Endothelial cell of umbilical vein (primary cell): ENCODE measurements at regions not wholly inside any gene's neighbourhood (a gene's known extent, or its start where the extent isn't known, plus 50 kb on each side); places are given as distances from the start of the nearest gene placed in this dataset.

ENCODE experiments used
- BruUV-seq: library from RNA; stranded (reverse); fragments of 400-500 nt; replicated peaks from 2 replicates; lab custom pipeline; 2021; lab: Mats Ljungman, UMichigan
- CTCF ChIA-PET: fragments of 300-600, 350-600 bp; sonication (Branson Sonifier 250); formaldehyde crosslinking; loops from one replicate; lab custom pipeline; 2021; ENCODE audit warnings: antibody characterized with exemption, inconsistent platforms; lab: Charles Lee
- POLR2A ChIA-PET: fragments of 300-600, 350-600 bp; sonication (Branson Sonifier 250); formaldehyde crosslinking; loops from one replicate; lab custom pipeline; 2021; ENCODE audit warnings: antibody characterized with exemption, inconsistent platforms; lab: Charles Lee
- DNase-seq: peaks from one replicate; pipeline ENCODE4 v3.0.0-alpha.2; 2011; ENCODE audit warnings: low read depth, low spot score
- FAIRE-seq: peaks from 2 replicates; lab custom pipeline; 2011; peaks lifted over from hg19 to GRCh38; lab: Jason Lieb, UNC
- H2AFZ ChIP-seq: 2 replicates; pipeline ENCODE4 v1.6.0; 2012; ENCODE audit warnings: low read depth, low read length, control low read depth, inconsistent platforms
- H3K27ac ChIP-seq: 2 replicates; pipeline ENCODE4 v1.5.1; 2011; ENCODE audit warnings: low read depth, mild to moderate bottlenecking, control low read depth, low read length, moderate library complexity; ENCODE audit not compliant: insufficient read depth
- H3K27me3 ChIP-seq, 2 experiments: 2 replicates each; pipeline versions ENCODE4 v1.6.0 to v1.6.1; 2011; ENCODE audit warnings: low read length in 2 of 2, mixed read lengths in 1 of 2; ENCODE audit not compliant: control insufficient read depth in 2 of 2, insufficient read depth in 2 of 2
- H3K36me3 ChIP-seq, 2 experiments: 2 replicates in 1 of 2; 3 replicates in 1 of 2; pipeline ENCODE4 v1.5.1; 2011; ENCODE audit warnings: low read length in 2 of 2, mild to moderate bottlenecking in 1 of 2, moderate library complexity in 1 of 2; ENCODE audit not compliant: control insufficient read depth in 2 of 2, insufficient read depth in 2 of 2; ENCODE audit errors: extremely low read depth in 1 of 2
- H3K4me1 ChIP-seq: 3 replicates; pipeline ENCODE4 v1.5.1; 2011; ENCODE audit warnings: mild to moderate bottlenecking, low read length; ENCODE audit not compliant: control insufficient read depth, insufficient read depth; ENCODE audit errors: extremely low read depth
- H3K4me2 ChIP-seq: 2 replicates; pipeline ENCODE4 v1.6.1; 2011; ENCODE audit warnings: low read length, control low read depth, mixed read lengths; ENCODE audit not compliant: insufficient read depth
- H3K4me3 ChIP-seq, 3 experiments: fragments of 200-600 bp in 1 of 3; sonication (generic), shearing (Covaris generic) in 1 of 3; replicated peaks in 1 of 3; 2 replicates each; pipeline ENCODE4 v1.5.1; 2011 to 2016; ENCODE audit warnings: control low read depth in 3 of 3, low read length in 3 of 3, mild to moderate bottlenecking in 2 of 3, inconsistent platforms in 1 of 3, low read depth in 1 of 3, moderate library complexity in 1 of 3; ENCODE audit not compliant: insufficient read depth in 1 of 3
- H3K79me2 ChIP-seq: 2 replicates; pipeline ENCODE4 v1.6.0; 2012; ENCODE audit warnings: low read length, inconsistent platforms; ENCODE audit not compliant: control insufficient read depth, insufficient read depth
- H3K9ac ChIP-seq: replicated peaks from 2 replicates; pipeline ENCODE3; 2011; ENCODE audit warnings: low read length, control low read depth; ENCODE audit not compliant: insufficient read depth; ENCODE audit errors: extremely low read depth
- H3K9me1 ChIP-seq: replicated peaks from 3 replicates; pipeline ENCODE4 v1.6.0; 2011; ENCODE audit warnings: mild to moderate bottlenecking, low read length; ENCODE audit not compliant: control insufficient read depth, insufficient read depth; ENCODE audit errors: extremely low read depth
- H3K9me3 ChIP-seq: replicated peaks from 2 replicates; pipeline ENCODE4 v1.5.1; 2012; ENCODE audit warnings: low read length, inconsistent platforms; ENCODE audit not compliant: control insufficient read depth, insufficient read depth
- H4K20me1 ChIP-seq: replicated peaks from 2 replicates; pipeline ENCODE3; 2011; ENCODE audit warnings: mild to moderate bottlenecking, low read length; ENCODE audit not compliant: control insufficient read depth, insufficient read depth; ENCODE audit errors: extremely low read depth
- EZH2 ChIP-seq: IDR thresholded peaks from 2 replicates; pipeline ENCODE4 v1.6.1; 2012; ENCODE audit warnings: borderline replicate concordance, low read depth, mild to moderate bottlenecking, moderate library complexity, low read length, inconsistent platforms; ENCODE audit not compliant: severe bottlenecking
- FOS ChIP-seq: IDR thresholded peaks from 2 replicates; pipeline ENCODE4 v1.6.1; 2011; ENCODE audit warnings: mild to moderate bottlenecking, low read length, moderate library complexity, borderline replicate concordance; ENCODE audit not compliant: insufficient read depth
- GATA2 ChIP-seq: IDR thresholded peaks from 2 replicates; pipeline ENCODE4 v1.7.0; 2011; ENCODE audit warnings: low read depth, mild to moderate bottlenecking, moderate library complexity, mixed read lengths, low read length; ENCODE audit not compliant: insufficient read length, insufficient read depth
- JUN ChIP-seq: IDR thresholded peaks from 2 replicates; pipeline ENCODE4 v1.6.1; 2011; ENCODE audit warnings: borderline replicate concordance, low read depth; ENCODE audit not compliant: insufficient read length, insufficient read depth
- MYC ChIP-seq: IDR thresholded peaks from one replicate; pipeline ENCODE4 v1.6.1; 2011; ENCODE audit warnings: mild to moderate bottlenecking, low read depth, low read length
- POLR2A ChIP-seq: IDR thresholded peaks from 2 replicates; pipeline ENCODE4 v1.6.1; 2012; ENCODE audit warnings: low read depth, mild to moderate bottlenecking, control low read depth, low read length
- POLR2AphosphoS5 ChIP-seq: IDR thresholded peaks from 2 replicates; pipeline ENCODE4 v1.6.1; 2012; ENCODE audit warnings: low read depth, mild to moderate bottlenecking, control low read depth, low read length, moderate library complexity; ENCODE audit not compliant: insufficient read depth
- dilution Hi-C: fragments of 300-500 bp; cut with MboI; formaldehyde crosslinking; loops from one replicate; pipeline ENCODE4 v1.15.0; 2019; ENCODE audit warnings: low sequenced_read_pairs; ENCODE audit not compliant: extremely low pct_ligation_motif_present
- intact Hi-C: fragments of 100-400 bp; cut with micrococcal nuclease; formaldehyde crosslinking; loops from one replicate; pipeline ENCODE4 v1.10.0; 2022
- TF ChIP-seq, protein P1 (sequence below): IDR thresholded peaks from 2 replicates; pipeline ENCODE4 v1.6.1; 2011; ENCODE audit not compliant: insufficient read depth, insufficient read length
- TF ChIP-seq, protein P2 (sequence below), 2 donors: IDR thresholded peaks; 1 replicate in 1 of 2; 2 replicates in 1 of 2; pipeline ENCODE4 v1.5.1; 2011; ENCODE audit warnings: low read length in 2 of 2, mild to moderate bottlenecking in 2 of 2, moderate library complexity in 2 of 2, control low read depth in 1 of 2, inconsistent platforms in 1 of 2, low read depth in 1 of 2; ENCODE audit not compliant: insufficient read depth in 1 of 2; ENCODE audit errors: extremely low read depth in 1 of 2

DNA sequence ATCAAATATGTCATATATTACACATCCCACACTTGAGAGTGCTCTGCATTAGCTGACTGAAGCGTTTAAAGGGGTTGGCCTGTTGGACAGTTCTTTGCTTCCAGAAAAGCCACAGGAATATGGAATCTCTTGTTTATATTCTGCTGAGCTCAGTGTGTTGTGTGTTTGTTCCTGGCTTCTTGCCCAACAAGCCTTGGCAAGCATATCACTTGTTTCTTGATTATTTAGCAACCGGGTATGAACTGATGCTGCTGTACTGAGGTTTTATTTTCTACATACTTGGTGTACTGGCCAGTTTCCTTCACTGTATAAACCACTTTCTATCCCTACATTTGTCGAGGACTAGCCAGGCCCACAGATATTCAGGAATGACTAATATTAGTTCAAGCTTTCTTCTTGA is 378.9 kb downstream of the KCTD16 start:
- no peak overlapping the region for H3K9ac ChIP-seq
- H3K4me2 ChIP-seq = no peak overlapping the region
- no peaks in the 10 kb centered on the region for H3K9me1 ChIP-seq
- H3K79me2 ChIP-seq = no peaks in the 10 kb centered on the region
- no peak overlapping the region for H3K4me3 ChIP-seq
- no peak for FAIRE-seq
- no peaks in the 10 kb centered on the region for H3K9me3 ChIP-seq
- H3K4me1 ChIP-seq = no peaks in the 10 kb centered on the region
- no peak overlapping the region for H2AFZ ChIP-seq
- ChIA-PET POLR2A (no interaction called here), CTCF (interaction anchor here (0.7 to 1.3 kb wide), 2 partner anchors 11 to 29 kb away, joined by 3 read pairs; no protein-coding TSS in a partner anchor)
- TF ChIP-seq FOS (no peak), JUN (no peak), GATA2 (no peak), EZH2 (no peak), MYC (no peak), POLR2A (no peak), POLR2AphosphoS5 (no peak)
- TF ChIP-seq, protein P1, sequence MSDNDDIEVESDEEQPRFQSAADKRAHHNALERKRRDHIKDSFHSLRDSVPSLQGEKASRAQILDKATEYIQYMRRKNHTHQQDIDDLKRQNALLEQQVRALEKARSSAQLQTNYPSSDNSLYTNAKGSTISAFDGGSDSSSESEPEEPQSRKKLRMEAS = no peak
- TF ChIP-seq, protein P2, sequence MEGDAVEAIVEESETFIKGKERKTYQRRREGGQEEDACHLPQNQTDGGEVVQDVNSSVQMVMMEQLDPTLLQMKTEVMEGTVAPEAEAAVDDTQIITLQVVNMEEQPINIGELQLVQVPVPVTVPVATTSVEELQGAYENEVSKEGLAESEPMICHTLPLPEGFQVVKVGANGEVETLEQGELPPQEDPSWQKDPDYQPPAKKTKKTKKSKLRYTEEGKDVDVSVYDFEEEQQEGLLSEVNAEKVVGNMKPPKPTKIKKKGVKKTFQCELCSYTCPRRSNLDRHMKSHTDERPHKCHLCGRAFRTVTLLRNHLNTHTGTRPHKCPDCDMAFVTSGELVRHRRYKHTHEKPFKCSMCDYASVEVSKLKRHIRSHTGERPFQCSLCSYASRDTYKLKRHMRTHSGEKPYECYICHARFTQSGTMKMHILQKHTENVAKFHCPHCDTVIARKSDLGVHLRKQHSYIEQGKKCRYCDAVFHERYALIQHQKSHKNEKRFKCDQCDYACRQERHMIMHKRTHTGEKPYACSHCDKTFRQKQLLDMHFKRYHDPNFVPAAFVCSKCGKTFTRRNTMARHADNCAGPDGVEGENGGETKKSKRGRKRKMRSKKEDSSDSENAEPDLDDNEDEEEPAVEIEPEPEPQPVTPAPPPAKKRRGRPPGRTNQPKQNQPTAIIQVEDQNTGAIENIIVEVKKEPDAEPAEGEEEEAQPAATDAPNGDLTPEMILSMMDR (IDR thresholded peaks at IDR 0.05; ENCODE audit: extremely low read depth in 1 of 2, insufficient read depth in 1 of 2, low read depth in 1 of 2, low read length in 2 of 2) = no peak
- DNase-seq = no peak
- no peaks in the 10 kb centered on the region for H4K20me1 ChIP-seq
- H3K27me3 ChIP-seq = no peaks in the 10 kb centered on the region
- H3K36me3 ChIP-seq = no peaks in the 10 kb centered on the region
- no peak overlapping the region for H3K27ac ChIP-seq
- no TSS peak for BruUV-seq
- dilution Hi-C loops (no loop called here), intact Hi-C loops (no loop called here)
